RWPE2 (cell line): ENCODE measurements at regions not wholly inside any gene's neighbourhood (a gene's known extent, or its start where the extent isn't known, plus 50 kb on each side); places are given as distances from the start of the nearest gene placed in this dataset.
A peak's percentile ranks its signal among the peaks of the same experiment; 100 is the strongest.

ENCODE experiments used
- ATAC-seq: fragments of 200-7000 bp; cut with Tn5 transposase; 3 replicates; pipeline ENCODE4 v1.9.1; 2021; ENCODE audit warnings: low read depth
- DNase-seq: peaks from one replicate; pipeline ENCODE4 v3.0.0-alpha.2; 2020; ENCODE audit warnings: low spot score
- H3K27ac ChIP-seq: fragments of 450-650 bp; 2 replicates; pipeline ENCODE4 v1.5.1; 2017; ENCODE audit warnings: mild to moderate bottlenecking; ENCODE audit not compliant: poor library complexity, severe bottlenecking
- H3K27me3 ChIP-seq: fragments of 250-450 bp; sonication (Bioruptor Pico); 2 replicates; pipeline ENCODE4 v1.5.1; 2021; ENCODE audit warnings: mild to moderate bottlenecking, moderate library complexity; ENCODE audit not compliant: insufficient read depth, poor library complexity, severe bottlenecking
- H3K36me3 ChIP-seq: fragments of 250-450 bp; sonication (Bioruptor Pico); 2 replicates; pipeline ENCODE4 v1.5.1; 2020; ENCODE audit warnings: low read depth, mild to moderate bottlenecking, moderate library complexity
- H3K4me1 ChIP-seq: fragments of 250-450 bp; sonication (Bioruptor Pico); 2 replicates; pipeline ENCODE4 v1.5.1; 2021; ENCODE audit warnings: mild to moderate bottlenecking, moderate library complexity; ENCODE audit not compliant: insufficient read depth, poor library complexity, severe bottlenecking
- H3K4me3 ChIP-seq: fragments of 250-450 bp; sonication (Bioruptor Pico); 2 replicates; pipeline ENCODE4 v1.5.1; 2021; ENCODE audit warnings: mild to moderate bottlenecking, moderate library complexity; ENCODE audit not compliant: severe bottlenecking
- H3K9me3 ChIP-seq: fragments of 250-450 bp; sonication (Bioruptor Pico); 2 replicates; pipeline ENCODE4 v1.5.1; 2021; ENCODE audit warnings: mild to moderate bottlenecking, moderate library complexity; ENCODE audit not compliant: severe bottlenecking
- CTCF ChIP-seq: fragments of 450-650 bp; IDR thresholded peaks from one replicate; pipeline ENCODE4 v1.5.1; 2017; ENCODE audit warnings: mild to moderate bottlenecking, moderate library complexity; ENCODE audit not compliant: poor library complexity, severe bottlenecking

GRCh38 chr2:53286345-53286744 is 481.3 kb upstream of the CHAC2 start:
- no peak overlapping the region for H3K4me3 ChIP-seq
- DNase-seq: no peak
- ATAC-seq: peak; percentile 79; the same call in 2 of the 3 replicates
- H3K9me3 ChIP-seq: no peaks in the 10 kb centered on the region
- H3K27me3 ChIP-seq: no peaks in the 10 kb centered on the region
- H3K36me3 ChIP-seq: no peaks in the 10 kb centered on the region
- H3K27ac ChIP-seq: no peak overlapping the region
- peaks cover 8% of the 10 kb centered on the region for H3K4me1 ChIP-seq
- no peak for TF ChIP-seq CTCF

DNA sequence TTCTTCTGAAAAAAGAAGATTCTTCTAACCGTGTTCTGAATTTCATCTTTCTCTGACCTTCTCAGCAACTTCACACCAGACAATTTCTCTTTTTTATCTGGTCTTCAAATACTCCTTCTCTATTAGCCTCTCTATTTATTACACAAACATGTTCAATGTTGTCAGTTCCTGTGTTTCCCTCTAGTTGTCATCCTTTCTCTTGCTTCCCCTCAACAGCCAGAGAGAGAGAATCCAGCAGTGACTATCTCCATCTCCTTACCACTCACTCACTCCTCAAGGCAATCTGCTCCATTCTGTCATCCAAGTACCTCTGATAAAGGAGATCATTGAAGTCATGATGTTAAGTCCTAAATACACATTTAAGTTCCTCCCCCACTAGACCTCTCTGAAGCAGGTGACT is 491.9 kb upstream of the CHAC2 start:
- Histone ChIP-seq H3K4me3 (no peak overlapping the region), H3K9me3 (no peaks in the 10 kb centered on the region), H3K4me1 (no peaks in the 10 kb centered on the region), H3K27ac (no peak overlapping the region), H3K27me3 (no peaks in the 10 kb centered on the region), H3K36me3 (no peaks in the 10 kb centered on the region)
- no peak for TF ChIP-seq CTCF
- DNase-seq: no peak
- ATAC-seq: 0 out of 3 replicates have a peak, but pooled peaks have one; percentile 29

DNA sequence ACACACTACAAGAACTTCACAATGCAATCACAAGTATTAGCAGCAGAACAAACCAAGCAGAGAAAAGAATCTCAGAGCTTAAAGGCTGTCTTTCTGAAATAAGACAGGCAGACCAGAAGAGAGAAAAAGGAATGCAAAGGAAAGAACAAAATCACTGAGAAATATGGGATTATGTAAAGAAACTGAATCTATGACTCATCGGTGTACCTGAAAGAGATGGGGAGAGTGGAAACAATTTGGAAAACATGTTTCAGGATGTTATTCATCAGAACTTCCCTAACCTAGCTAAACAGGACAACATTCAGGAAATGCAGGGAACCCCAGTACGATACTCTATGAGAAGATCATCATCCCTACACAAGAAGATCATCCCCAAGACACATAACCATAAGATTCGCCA is 499.0 kb upstream of the CHAC2 start:
- Histone ChIP-seq H3K36me3 (no peaks in the 10 kb centered on the region), H3K27me3 (no peaks in the 10 kb centered on the region), H3K4me3 (no peak overlapping the region), H3K27ac (no peak overlapping the region), H3K9me3 (no peaks in the 10 kb centered on the region), H3K4me1 (no peaks in the 10 kb centered on the region)
- no peak for TF ChIP-seq CTCF
- DNase-seq (no peak), ATAC-seq (no peak)

DNA sequence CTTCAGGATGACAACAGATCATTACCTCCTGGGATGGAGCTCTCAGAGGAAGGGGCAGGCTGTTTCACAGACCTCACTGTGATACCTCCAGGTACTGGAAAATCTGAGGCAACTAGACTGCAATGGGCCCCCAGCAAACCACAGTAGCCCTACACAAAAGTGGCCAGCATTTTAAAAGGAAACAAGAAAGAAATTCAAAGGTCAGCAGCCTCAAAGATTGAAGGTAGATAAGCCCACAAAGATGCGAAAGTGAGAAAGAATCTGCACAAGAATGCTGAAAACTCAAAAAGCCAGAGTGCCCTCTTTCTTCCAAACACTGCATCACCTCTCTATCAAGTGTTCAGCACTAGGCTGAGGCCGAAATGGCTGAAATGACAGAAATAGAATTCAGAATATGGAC is 499.5 kb upstream of the CHAC2 start:
- Histone ChIP-seq H3K9me3 (no peaks in the 10 kb centered on the region), H3K36me3 (no peaks in the 10 kb centered on the region), H3K27me3 (no peaks in the 10 kb centered on the region), H3K27ac (no peak overlapping the region), H3K4me1 (no peaks in the 10 kb centered on the region), H3K4me3 (no peak overlapping the region)
- no peak for DNase-seq
- no peak for ATAC-seq
- peak; percentile 8 for TF ChIP-seq CTCF

DNA sequence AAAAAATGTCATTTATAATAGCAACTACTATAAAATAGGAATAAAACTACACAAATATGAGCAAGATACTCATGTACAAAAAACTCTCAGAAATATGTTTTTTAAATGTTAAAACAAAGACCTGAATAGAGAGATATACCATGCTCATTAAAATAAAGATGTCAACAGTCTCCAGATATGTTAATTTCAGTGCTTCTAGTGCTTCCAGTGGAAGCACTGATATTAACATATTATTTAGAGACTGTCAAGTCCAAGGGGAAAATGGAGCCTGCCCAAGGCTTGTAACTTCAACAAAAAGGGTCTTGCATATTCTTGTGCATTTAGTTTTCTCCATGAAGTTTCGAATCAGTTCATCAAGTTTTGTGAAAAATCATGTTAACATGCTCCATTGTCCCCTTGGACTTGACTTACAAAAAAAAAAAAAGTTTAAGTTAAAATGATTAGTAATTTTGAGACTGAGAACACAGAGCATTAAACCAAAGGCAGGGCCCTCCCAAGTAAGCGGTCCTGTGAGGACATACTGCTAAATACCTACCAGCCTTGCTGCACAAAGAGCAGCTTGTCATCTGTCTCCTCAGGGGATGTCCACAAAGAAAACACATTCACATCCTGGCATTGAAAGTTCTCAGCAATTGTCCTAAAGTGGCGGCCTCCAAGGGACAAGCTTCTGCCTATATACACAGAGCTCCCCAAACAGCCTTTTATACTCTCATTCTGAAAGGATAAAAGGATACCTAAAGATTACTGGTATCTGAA is 501.9 kb upstream of the CHAC2 start:
- no peak for DNase-seq
- Histone ChIP-seq H3K4me3 (no peak overlapping the region), H3K27me3 (no peaks in the 10 kb centered on the region), H3K27ac (no peak overlapping the region), H3K9me3 (no peaks in the 10 kb centered on the region), H3K36me3 (no peaks in the 10 kb centered on the region), H3K4me1 (no peaks in the 10 kb centered on the region)
- TF ChIP-seq CTCF: no peak
- no peak for ATAC-seq
